ENCODE measurements at regions not wholly inside any gene's neighbourhood (a gene's known extent, or its start where the extent isn't known, plus 50 kb on each side); places are given as distances from the start of the nearest gene placed in this dataset.

DNA sequence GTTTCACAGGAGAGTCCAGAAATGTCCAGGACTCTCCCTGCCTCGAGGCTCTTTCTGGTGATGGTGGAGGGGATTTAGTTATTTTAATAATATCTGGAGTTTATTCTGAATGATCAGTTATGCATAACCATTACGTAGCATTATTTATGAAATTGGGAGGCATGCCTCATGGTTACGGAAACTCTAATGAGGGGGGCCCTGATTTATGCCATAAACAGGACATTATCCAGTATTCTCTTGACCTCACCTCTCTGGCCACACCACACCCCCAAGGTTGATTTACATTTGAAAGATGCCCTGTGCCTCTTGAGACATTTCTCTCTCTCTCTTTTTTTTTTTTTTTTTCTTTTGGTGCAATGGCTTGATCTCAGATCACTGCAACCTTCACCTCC lies 268.8 kb downstream of the TFAP2C start:
- in situ Hi-C loops (cut with MboI; ENCODE audit: low pct_ligation_motif_present in 1 of 4, low pct_unique_long_range_greater_than_20kb in 1 of 4, low sequenced_read_pairs in 3 of 4), result no loop called here
- WGBS, 2 donors (ENCODE audit: low coverage in 1 of 2), result 67 to 85% methylated on average over 1 to 3 of the region's 3 CpGs
- no peak for TF ChIP-seq EP300 (IDR thresholded peaks at IDR 0.05; ENCODE audit: low read depth)
- TF ChIP-seq, protein P1, sequence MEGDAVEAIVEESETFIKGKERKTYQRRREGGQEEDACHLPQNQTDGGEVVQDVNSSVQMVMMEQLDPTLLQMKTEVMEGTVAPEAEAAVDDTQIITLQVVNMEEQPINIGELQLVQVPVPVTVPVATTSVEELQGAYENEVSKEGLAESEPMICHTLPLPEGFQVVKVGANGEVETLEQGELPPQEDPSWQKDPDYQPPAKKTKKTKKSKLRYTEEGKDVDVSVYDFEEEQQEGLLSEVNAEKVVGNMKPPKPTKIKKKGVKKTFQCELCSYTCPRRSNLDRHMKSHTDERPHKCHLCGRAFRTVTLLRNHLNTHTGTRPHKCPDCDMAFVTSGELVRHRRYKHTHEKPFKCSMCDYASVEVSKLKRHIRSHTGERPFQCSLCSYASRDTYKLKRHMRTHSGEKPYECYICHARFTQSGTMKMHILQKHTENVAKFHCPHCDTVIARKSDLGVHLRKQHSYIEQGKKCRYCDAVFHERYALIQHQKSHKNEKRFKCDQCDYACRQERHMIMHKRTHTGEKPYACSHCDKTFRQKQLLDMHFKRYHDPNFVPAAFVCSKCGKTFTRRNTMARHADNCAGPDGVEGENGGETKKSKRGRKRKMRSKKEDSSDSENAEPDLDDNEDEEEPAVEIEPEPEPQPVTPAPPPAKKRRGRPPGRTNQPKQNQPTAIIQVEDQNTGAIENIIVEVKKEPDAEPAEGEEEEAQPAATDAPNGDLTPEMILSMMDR (IDR thresholded peaks at IDR 0.05), result no peak
- no peak for TF ChIP-seq POLR2AphosphoS5 (IDR thresholded peaks at IDR 0.05)
- TF ChIP-seq POLR2A (IDR thresholded peaks at IDR 0.05), result no peak
- H3K27me3 ChIP-seq, result no peaks in the 10 kb centered on the region
- H3K4me3 ChIP-seq, result no peak overlapping the region
- no peak for DNase-seq
- no peaks in the 10 kb centered on the region for H3K9me3 ChIP-seq
- no peaks in the 10 kb centered on the region for H3K4me1 ChIP-seq
- H3K27ac ChIP-seq, result no peak overlapping the region
- H3K36me3 ChIP-seq, result no peaks in the 10 kb centered on the region
- intact Hi-C loops (cut with DNase I; ENCODE audit: low total_unique reads), result loop anchor here (5.0 kb wide), 1 partner anchor 1166 kb away; no protein-coding TSS in a partner anchor

DNA sequence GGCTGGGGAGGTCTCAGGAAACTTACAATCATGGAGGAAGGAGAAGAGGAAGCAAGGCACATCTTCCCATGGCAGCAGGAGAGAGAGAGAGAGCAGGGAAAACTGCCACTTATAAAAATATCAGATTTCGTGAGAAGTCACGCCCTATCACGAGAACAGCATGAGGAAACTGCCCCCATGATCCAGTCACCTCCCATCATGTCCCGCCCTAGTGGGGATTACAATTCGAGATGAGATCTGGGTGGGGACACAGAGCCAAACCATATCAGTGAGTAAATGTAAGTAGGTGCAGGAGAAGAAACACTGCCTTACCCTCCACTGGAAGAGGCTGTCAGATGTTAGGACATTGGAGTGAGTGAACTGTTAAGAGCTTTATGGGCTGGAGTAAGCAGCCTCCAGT lies 270.4 kb downstream of the TFAP2C start:
- no peak for DNase-seq
- in situ Hi-C loops (cut with MboI; ENCODE audit: low pct_ligation_motif_present in 1 of 4, low pct_unique_long_range_greater_than_20kb in 1 of 4, low sequenced_read_pairs in 3 of 4) (no loop called here), intact Hi-C loops (cut with DNase I; ENCODE audit: low total_unique reads) (loop anchor here (5.0 kb wide), 1 partner anchor 1167 kb away; no protein-coding TSS in a partner anchor)
- Histone ChIP-seq H3K27ac (no peak overlapping the region), H3K4me3 (no peak overlapping the region), H3K36me3 (no peaks in the 10 kb centered on the region), H3K27me3 (no peaks in the 10 kb centered on the region), H3K9me3 (no peaks in the 10 kb centered on the region), H3K4me1 (no peaks in the 10 kb centered on the region)
- no peak for TF ChIP-seq POLR2A (IDR thresholded peaks at IDR 0.05)
- TF ChIP-seq, protein P1 (IDR thresholded peaks at IDR 0.05), result no peak
- no peak for TF ChIP-seq EP300 (IDR thresholded peaks at IDR 0.05; ENCODE audit: low read depth)
- TF ChIP-seq POLR2AphosphoS5 (IDR thresholded peaks at IDR 0.05), result no peak
- WGBS, 2 donors (ENCODE audit: low coverage in 1 of 2), result 53 to 69% methylated on average over 4 to 5 of the region's 5 CpGs

DNA sequence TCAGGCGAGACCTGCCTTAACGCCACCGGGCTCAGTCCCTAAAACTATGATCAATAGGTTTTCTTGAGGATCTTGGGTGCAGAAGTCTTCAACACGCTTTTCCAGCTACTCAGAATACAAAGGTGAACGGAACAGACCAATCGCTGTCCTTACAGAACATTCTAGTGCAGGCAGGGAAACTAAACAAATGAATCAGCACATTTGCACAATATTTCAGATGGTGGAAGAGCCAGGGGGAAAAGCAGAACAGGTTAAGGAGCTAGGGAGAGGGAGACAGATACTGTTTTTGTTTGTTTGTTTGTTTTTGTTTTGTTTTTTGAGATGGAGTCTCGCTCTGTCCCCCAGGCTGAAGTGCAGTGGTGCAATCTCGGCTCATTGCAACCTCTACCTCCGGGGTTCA lies 271.1 kb downstream of the TFAP2C start:
- no peaks in the 10 kb centered on the region for H3K4me1 ChIP-seq
- 79 to 82% methylated on average over 2 to 9 of the region's 9 CpGs for WGBS, 2 donors (ENCODE audit: low coverage in 1 of 2)
- H3K36me3 ChIP-seq, result no peaks in the 10 kb centered on the region
- no peak overlapping the region for H3K27ac ChIP-seq
- H3K4me3 ChIP-seq, result no peak overlapping the region
- no peak for TF ChIP-seq EP300 (IDR thresholded peaks at IDR 0.05; ENCODE audit: low read depth)
- TF ChIP-seq POLR2A (IDR thresholded peaks at IDR 0.05), result no peak
- TF ChIP-seq, protein P1 (IDR thresholded peaks at IDR 0.05), result no peak
- no peak for TF ChIP-seq POLR2AphosphoS5 (IDR thresholded peaks at IDR 0.05)
- intact Hi-C loops (cut with DNase I; ENCODE audit: low total_unique reads) (no loop called here), in situ Hi-C loops (cut with MboI; ENCODE audit: low pct_ligation_motif_present in 1 of 4, low pct_unique_long_range_greater_than_20kb in 1 of 4, low sequenced_read_pairs in 3 of 4) (no loop called here)
- H3K27me3 ChIP-seq, result no peaks in the 10 kb centered on the region
- no peaks in the 10 kb centered on the region for H3K9me3 ChIP-seq
- no peak for DNase-seq

DNA sequence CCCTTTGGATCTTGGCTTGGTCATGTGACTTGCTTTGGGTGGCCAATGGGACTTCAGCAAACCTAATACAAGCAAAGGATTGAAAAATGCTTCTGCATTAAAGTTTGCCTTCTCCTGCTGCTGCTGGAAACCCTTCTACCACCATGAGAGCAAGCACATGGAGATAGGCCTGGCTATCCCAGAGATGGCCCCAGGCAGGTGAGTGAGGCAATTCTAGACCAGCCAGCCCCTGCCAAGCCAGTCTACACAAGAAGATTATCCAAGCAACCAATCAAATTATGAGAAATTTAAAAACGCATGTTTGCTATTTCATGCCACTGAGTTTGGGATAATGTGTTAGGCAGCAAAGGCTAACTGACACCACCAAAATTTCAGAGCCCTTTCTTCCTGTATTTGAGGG lies 274.3 kb downstream of the TFAP2C start:
- intact Hi-C loops (cut with DNase I; ENCODE audit: low total_unique reads), result no loop called here

More for the DNA sequence above, 274.3 kb downstream of the TFAP2C start:
- DNase-seq, result no peak
- TF ChIP-seq POLR2AphosphoS5 (IDR thresholded peaks at IDR 0.05), result no peak
- TF ChIP-seq EP300 (IDR thresholded peaks at IDR 0.05; ENCODE audit: low read depth), result no peak
- TF ChIP-seq, protein P1 (IDR thresholded peaks at IDR 0.05), result no peak
- no peak for TF ChIP-seq POLR2A (IDR thresholded peaks at IDR 0.05)
- Histone ChIP-seq H3K9me3 (no peaks in the 10 kb centered on the region), H3K4me1 (no peaks in the 10 kb centered on the region), H3K4me3 (no peak overlapping the region), H3K36me3 (no peaks in the 10 kb centered on the region), H3K27ac (no peak overlapping the region), H3K27me3 (no peaks in the 10 kb centered on the region)
- in situ Hi-C loops (cut with MboI; ENCODE audit: low pct_ligation_motif_present in 1 of 4, low pct_unique_long_range_greater_than_20kb in 1 of 4, low sequenced_read_pairs in 3 of 4), result no loop called here
- WGBS, 2 donors (ENCODE audit: low coverage in 1 of 2), result 44% methylated on average over 1 of the region's 1 CpG; no CpG with 5 or more reads in 1 of the 2 donors
